ENCODE measurements at regions not wholly inside any gene's neighbourhood (a gene's known extent, or its start where the extent isn't known, plus 50 kb on each side); places are given as distances from the start of the nearest gene placed in this dataset.
"Not testable (repeated sequence)": the region's sequence is repeated elsewhere in the genome, so short reads cannot be mapped to it uniquely, and the experiment has no call there.

DNA sequence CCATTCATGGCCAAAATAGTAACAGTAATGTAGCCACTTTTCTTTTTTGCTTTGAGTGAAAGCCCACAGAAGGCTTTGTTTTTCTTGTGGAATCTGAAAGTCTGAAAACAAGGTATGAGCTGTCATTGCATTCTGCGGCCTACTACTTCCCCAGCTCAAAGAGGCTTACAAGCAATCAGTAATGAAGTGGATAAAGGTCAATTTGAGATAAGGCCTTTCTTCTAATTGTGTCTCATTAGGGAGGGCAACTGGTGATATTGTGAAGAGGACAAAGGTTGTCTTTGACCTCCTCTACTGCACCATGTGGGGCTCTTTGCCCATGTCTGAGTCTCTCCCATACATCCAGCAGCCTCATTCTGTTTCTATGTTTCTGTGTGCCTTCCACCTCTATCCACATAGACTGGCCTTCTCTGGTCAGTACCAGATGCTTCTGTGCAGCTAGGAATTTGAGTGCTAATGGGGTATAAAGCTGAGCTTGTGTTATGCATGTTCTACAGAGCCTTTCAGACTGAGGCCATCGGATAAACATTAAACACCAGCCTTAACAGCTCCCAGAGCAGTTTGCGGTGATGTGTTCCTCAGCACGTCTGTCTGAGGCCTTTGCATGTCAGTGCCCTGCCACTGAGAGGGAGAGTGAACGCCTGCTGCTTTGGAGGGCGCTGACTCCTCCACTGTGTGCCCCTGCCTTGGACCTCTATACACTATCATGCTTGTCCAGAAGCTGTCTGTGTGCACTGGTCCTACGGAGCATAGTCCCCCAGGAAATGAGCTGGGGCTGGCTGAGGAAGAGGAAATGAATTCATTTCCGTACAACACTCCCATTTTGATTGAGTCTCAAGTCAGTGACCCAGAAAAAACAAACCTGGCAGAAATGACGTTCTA is 80.2 kb downstream of the SH2D1A start:
- no peak for TF ChIP-seq CTCF (IDR thresholded peaks at IDR 0.05; ENCODE audit: insufficient read depth, missing control alignments)
- no peak for FAIRE-seq
- DNase-seq (ENCODE audit: insufficient read length, low spot score), result no peak

DNA sequence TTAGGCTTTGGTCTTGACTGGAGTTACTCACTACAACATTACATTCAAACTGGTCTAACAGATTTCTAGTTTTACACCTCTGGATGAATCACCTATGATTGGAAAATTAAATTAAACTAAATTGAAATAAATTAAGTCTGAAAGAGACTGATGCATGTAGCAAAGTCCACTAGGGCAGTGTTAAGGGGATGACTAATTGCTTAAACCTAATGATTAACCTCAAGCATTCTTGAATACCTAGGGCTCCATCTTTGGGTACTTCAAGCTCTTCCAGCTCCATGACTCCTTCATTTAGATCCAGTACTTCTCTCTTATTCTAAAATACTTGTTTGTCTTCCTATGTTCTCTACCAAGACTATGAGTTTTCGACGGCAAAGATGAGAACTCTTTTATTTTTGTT is 86.8 kb downstream of the SH2D1A start:
- FAIRE-seq, result no peak

GRCh38 chrX:124435616-124436015 is 89.3 kb downstream of the SH2D1A start:
- FAIRE-seq (no peak), DNase-seq (ENCODE audit: insufficient read length, low spot score) (no peak)
- no peak for TF ChIP-seq CTCF (IDR thresholded peaks at IDR 0.05; ENCODE audit: insufficient read depth, missing control alignments)

More for the DNA sequence above, 86.8 kb downstream of the SH2D1A start:
- no peak for DNase-seq (ENCODE audit: insufficient read length, low spot score)
- TF ChIP-seq CTCF (IDR thresholded peaks at IDR 0.05; ENCODE audit: insufficient read depth, missing control alignments), result no peak

DNA sequence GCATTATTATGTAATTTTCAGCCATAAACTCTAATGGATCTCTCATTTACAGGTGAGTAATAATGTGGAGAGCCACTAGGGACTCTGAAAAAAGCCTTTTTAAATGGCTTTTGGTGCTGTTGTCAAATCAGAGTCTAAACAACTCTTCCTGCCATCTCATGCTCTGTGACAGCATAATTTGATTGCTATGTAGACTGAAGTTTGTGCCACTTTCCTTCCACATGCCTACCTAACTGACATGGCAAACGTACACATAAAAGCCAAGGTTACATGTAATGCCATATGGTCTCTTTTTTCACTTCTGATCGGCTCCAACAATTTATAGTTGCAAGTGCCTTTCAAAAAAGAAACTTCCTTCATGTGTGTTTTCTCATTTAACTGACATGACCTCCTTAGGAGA is 94.3 kb downstream of the SH2D1A start:
- FAIRE-seq (no peak), DNase-seq (ENCODE audit: insufficient read length, low spot score) (no peak)
- TF ChIP-seq CTCF (IDR thresholded peaks at IDR 0.05; ENCODE audit: insufficient read depth, missing control alignments), result no peak

- no peak for TF ChIP-seq CTCF (IDR thresholded peaks at IDR 0.05; ENCODE audit: insufficient read depth, missing control alignments)
- no peak for DNase-seq (ENCODE audit: insufficient read length, low spot score)
- no peak for FAIRE-seq
Observed at GRCh38 chrX:124441971-124442590, 95.7 kb downstream of the SH2D1A start.

- FAIRE-seq (no peak), DNase-seq (ENCODE audit: insufficient read length, low spot score) (no peak)
- no peak for TF ChIP-seq CTCF (IDR thresholded peaks at IDR 0.05; ENCODE audit: insufficient read depth, missing control alignments)
Observed at GRCh38 chrX:124455966-124456365, 109.6 kb downstream of the SH2D1A start.

- not testable (repeated sequence) for FAIRE-seq; DNase-seq (ENCODE audit: insufficient read length, low spot score)
Observed at GRCh38 chrX:124459851-124460250, 113.5 kb downstream of the SH2D1A start.

Measured in D721Med (cell line).